ENCODE measurements at regions not wholly inside any gene's neighbourhood (a gene's known extent, or its start where the extent isn't known, plus 50 kb on each side); places are given as distances from the start of the nearest gene placed in this dataset.

DNA sequence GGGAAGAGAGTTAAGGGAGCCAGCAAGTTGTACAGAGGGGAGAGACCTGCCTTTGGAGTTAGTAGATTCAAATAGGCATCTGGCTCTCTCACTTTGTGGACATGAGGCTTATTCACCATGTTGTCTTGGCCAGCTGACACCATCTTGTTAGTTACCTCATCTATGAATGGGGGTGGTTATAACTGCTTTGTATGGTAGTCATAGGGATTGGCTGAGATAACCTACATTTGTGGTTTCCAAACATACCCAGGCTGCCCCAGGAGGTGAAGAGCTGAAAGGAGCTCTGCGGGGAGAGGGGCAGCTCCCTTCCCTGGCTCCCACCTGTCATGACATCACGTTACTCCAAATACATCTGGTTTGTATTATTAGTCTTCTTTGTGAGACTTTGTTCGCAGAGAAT, 393.3 kb upstream of the AUTS2 start:
- Histone ChIP-seq H3K4me3 (replicated peaks; ENCODE audit: low read depth, low read length) (no peak overlapping the region), H3K36me3 (ENCODE audit: control insufficient read depth, insufficient read depth, low read length) (no peaks in the 10 kb centered on the region), H3K27me3 (replicated peaks; ENCODE audit: control insufficient read depth, insufficient read depth, low read length) (no peaks in the 10 kb centered on the region)
- TF ChIP-seq, protein P1, sequence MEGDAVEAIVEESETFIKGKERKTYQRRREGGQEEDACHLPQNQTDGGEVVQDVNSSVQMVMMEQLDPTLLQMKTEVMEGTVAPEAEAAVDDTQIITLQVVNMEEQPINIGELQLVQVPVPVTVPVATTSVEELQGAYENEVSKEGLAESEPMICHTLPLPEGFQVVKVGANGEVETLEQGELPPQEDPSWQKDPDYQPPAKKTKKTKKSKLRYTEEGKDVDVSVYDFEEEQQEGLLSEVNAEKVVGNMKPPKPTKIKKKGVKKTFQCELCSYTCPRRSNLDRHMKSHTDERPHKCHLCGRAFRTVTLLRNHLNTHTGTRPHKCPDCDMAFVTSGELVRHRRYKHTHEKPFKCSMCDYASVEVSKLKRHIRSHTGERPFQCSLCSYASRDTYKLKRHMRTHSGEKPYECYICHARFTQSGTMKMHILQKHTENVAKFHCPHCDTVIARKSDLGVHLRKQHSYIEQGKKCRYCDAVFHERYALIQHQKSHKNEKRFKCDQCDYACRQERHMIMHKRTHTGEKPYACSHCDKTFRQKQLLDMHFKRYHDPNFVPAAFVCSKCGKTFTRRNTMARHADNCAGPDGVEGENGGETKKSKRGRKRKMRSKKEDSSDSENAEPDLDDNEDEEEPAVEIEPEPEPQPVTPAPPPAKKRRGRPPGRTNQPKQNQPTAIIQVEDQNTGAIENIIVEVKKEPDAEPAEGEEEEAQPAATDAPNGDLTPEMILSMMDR (IDR thresholded peaks at IDR 0.05; ENCODE audit: insufficient read depth, low read length, poor library complexity, severe bottlenecking), result no peak
- no peak for DNase-seq (ENCODE audit: extremely low read depth, insufficient read length)

DNA sequence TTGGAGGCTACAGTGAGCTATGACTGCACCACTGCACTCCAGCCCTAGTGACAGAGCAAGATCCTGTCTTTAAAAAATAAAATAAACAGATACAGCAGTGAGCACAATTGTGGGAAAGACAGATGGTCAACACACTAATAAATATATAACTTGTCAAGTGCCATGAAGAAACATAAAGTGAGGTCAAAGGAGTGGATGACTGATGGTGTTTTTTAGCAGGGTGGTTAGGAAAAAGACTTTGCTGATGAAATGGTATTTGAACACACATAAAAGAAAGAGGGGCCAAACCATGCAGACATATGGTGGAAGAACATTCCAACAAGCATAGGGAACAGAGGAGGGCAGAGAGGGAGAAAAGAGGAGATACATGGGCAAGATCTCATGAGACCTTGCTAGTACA, 392.7 kb upstream of the AUTS2 start:
- DNase-seq (ENCODE audit: extremely low read depth, insufficient read length), result no peak
- TF ChIP-seq, protein P1 (IDR thresholded peaks at IDR 0.05; ENCODE audit: insufficient read depth, low read length, poor library complexity, severe bottlenecking), result no peak
- no peaks in the 10 kb centered on the region for H3K36me3 ChIP-seq (ENCODE audit: control insufficient read depth, insufficient read depth, low read length)

DNA sequence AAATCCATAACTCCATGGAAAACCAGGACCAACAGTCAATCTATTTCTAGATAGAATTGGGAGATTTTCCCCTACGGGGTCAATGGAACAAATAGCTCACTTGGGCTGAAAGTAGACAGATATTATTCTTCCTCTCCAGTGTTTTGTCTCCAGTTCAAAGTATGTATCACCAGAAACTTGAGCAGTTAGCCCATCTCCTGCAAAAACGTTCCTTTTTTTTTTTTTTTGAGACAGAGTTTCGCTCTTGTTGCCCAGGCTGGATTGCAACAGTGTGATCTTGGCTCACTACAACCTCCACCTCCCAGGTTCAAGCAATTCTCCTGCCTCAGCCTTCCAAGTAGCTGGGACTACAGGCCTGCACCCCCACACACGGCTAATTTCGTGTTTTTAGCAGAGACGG, 390.0 kb upstream of the AUTS2 start:
- H3K4me3 ChIP-seq (replicated peaks; ENCODE audit: low read depth, low read length), result no peak overlapping the region
- peaks cover 2% of the 10 kb centered on the region; the same call in 1 of the 2 replicates for H3K27me3 ChIP-seq (replicated peaks; ENCODE audit: control insufficient read depth, insufficient read depth, low read length)
- DNase-seq (ENCODE audit: extremely low read depth, insufficient read length), result no peak
- no peaks in the 10 kb centered on the region for H3K36me3 ChIP-seq (ENCODE audit: control insufficient read depth, insufficient read depth, low read length)
- TF ChIP-seq, protein P1 (IDR thresholded peaks at IDR 0.05; ENCODE audit: insufficient read depth, low read length, poor library complexity, severe bottlenecking), result no peak

More for the DNA sequence above, 392.7 kb upstream of the AUTS2 start:
- Histone ChIP-seq H3K4me3 (replicated peaks; ENCODE audit: low read depth, low read length) (no peak overlapping the region), H3K27me3 (replicated peaks; ENCODE audit: control insufficient read depth, insufficient read depth, low read length) (no peaks in the 10 kb centered on the region)

DNA sequence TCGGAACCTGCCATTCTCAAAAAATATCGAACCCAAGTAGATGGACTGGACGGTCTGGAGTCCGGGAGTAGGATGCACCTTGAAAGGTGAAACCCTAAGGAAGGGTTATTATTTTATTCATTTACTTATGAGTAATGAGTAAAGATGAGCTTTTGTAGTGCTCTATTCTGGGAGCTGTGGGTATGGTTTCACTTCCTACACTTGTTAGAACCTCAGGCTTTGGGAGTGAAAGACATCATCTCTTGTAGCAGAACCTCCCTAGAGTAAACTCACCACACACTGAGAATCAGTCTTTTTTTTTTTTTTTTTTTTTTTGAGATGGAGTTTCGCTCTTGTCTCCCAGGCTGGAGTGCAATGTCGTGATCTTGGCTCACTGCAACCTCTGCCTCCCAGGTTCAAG, 389.4 kb upstream of the AUTS2 start:
- TF ChIP-seq, protein P1 (IDR thresholded peaks at IDR 0.05; ENCODE audit: insufficient read depth, low read length, poor library complexity, severe bottlenecking), result no peak
- Histone ChIP-seq H3K27me3 (replicated peaks; ENCODE audit: control insufficient read depth, insufficient read depth, low read length) (peaks cover 2% of the 10 kb centered on the region; the same call in 1 of the 2 replicates), H3K4me3 (replicated peaks; ENCODE audit: low read depth, low read length) (no peak overlapping the region), H3K36me3 (ENCODE audit: control insufficient read depth, insufficient read depth, low read length) (no peaks in the 10 kb centered on the region)
- DNase-seq (ENCODE audit: extremely low read depth, insufficient read length), result peak; percentile 66

DNA sequence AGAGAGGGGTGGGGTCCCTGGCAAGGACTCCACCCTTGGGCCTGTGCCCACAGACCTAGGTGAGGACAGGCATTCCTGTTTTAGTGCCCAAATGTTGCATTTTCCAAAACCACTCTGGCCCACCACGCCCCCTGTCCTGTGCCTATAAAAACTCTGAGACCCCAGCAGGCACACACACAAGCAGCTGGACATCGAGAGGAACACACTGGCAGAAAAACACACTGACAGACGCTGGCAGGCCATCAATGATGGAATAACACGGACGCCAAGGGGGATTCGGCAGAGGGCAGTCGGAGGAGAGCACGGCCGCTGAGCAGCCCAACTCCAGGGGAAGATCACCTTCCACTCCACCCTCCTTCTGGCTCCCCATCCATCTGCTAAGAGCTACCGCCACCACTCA, 386.9 kb upstream of the AUTS2 start:
- Histone ChIP-seq H3K4me3 (replicated peaks; ENCODE audit: low read depth, low read length) (no peak overlapping the region), H3K27me3 (replicated peaks; ENCODE audit: control insufficient read depth, insufficient read depth, low read length) (peaks cover 2% of the 10 kb centered on the region; the same call in 1 of the 2 replicates), H3K36me3 (ENCODE audit: control insufficient read depth, insufficient read depth, low read length) (no peaks in the 10 kb centered on the region)
- no peak for DNase-seq (ENCODE audit: extremely low read depth, insufficient read length)
- TF ChIP-seq, protein P1 (IDR thresholded peaks at IDR 0.05; ENCODE audit: insufficient read depth, low read length, poor library complexity, severe bottlenecking), result no peak

DNA sequence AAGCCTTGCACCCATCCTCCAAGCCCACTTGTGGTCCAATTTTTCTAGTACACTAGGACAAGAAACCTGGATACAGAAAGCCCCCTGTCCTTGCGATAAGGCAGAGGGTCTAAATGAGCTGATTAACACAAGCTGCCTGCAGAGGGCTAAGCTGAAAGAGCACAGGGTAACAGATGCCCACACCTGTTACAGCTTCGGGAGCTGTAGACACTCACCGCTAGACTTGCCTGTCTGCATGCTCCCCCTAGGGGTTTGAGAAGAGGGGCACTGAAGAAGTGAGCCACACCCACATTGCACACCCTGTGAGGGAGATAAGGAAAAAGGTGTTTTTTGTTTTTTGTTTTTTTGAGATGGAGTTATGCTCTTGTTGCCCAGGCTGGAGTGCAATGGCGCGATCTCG, 386.5 kb upstream of the AUTS2 start:
- H3K4me3 ChIP-seq (replicated peaks; ENCODE audit: low read depth, low read length), result no peak overlapping the region
- H3K36me3 ChIP-seq (ENCODE audit: control insufficient read depth, insufficient read depth, low read length), result no peaks in the 10 kb centered on the region
- DNase-seq (ENCODE audit: extremely low read depth, insufficient read length), result no peak
- TF ChIP-seq, protein P1 (IDR thresholded peaks at IDR 0.05; ENCODE audit: insufficient read depth, low read length, poor library complexity, severe bottlenecking), result peak; percentile 43
- peaks cover 2% of the 10 kb centered on the region; the same call in 1 of the 2 replicates for H3K27me3 ChIP-seq (replicated peaks; ENCODE audit: control insufficient read depth, insufficient read depth, low read length)

Measured in GM06990 (cell line).